SK-N-MC (cell line): ENCODE measurements at regions not wholly inside any gene's neighbourhood (a gene's known extent, or its start where the extent isn't known, plus 50 kb on each side); places are given as distances from the start of the nearest gene placed in this dataset.

ENCODE experiments used
- EZH2 ChIP-seq: fragments of 200-600 bp; sonication (generic); IDR thresholded peaks from one replicate; pipeline ENCODE4 v1.6.1; 2017; ENCODE audit warnings: antibody characterized with exemption
- POLR2AphosphoS5 ChIP-seq: IDR thresholded peaks from 2 replicates; pipeline ENCODE4 v1.6.1; 2012; ENCODE audit warnings: mild to moderate bottlenecking, low read depth, low read length, borderline replicate concordance

DNA sequence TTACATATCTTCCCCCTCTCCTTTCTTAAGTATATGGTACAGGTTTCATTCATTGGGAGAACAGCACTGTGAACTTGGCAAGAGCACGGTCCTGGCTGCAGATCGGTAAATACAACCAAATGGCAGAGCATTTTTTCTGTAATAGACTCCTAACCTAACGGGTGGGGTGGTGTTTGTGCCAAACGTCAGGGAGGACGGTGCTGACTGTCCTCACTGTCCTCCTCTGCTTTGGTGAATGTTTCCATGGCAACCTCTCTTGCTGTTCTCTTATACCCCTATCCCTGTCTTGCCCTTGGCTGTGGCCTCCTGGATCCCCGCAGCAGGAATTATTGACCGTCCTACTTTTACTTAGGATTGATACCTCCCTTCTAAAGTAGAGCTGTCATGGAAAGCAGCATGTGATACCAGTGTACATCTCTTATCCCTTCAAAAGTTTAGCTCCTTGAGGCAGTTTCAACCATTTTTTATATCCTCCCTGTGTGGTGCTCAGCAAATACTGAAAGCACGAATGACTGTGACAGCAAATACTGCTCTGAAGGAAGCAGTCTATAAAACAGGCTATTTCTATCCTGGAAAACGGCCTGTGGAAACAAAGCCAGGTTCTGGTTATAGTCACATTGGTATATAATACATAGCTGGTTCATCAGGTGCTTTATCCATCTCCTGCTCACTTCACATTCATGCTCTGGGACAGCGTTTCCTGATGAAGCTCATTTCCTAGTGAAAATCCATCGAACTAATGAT, 275.4 kb upstream of the C2CD4B start:
- TF ChIP-seq EZH2 (no peak), POLR2AphosphoS5 (no peak)
